Adrenal gland (tissue), 5 donors: ENCODE measurements at regions not wholly inside any gene's neighbourhood (a gene's known extent, or its start where the extent isn't known, plus 50 kb on each side); places are given as distances from the start of the nearest gene placed in this dataset.

Experiments used
- POLR2A ChIP-seq, 2 donors: fragments of 450-650 bp; IDR thresholded peaks; one replicate each; pipeline ENCODE4 v1.6.1; 2017; ENCODE audit warnings: antibody characterized with exemption in 2 of 2, mild to moderate bottlenecking in 2 of 2, moderate library complexity in 1 of 2
- TF ChIP-seq, protein P1 (sequence below), 6 experiments: fragments of 450-650 bp in 4 of 6; fragments of 200-600 bp in 2 of 6; sonication (generic) in 1 of 6; IDR thresholded peaks; 1 replicate in 5 of 6; 2 replicates in 1 of 6; pipeline versions ENCODE4 v1.5.1 to v1.8.0; 2016 to 2021; ENCODE audit warnings: antibody characterized with exemption in 6 of 6, mild to moderate bottlenecking in 2 of 6, moderate library complexity in 1 of 6
- donor health status: DM: no; HTN: no; CAD: no.

DNA sequence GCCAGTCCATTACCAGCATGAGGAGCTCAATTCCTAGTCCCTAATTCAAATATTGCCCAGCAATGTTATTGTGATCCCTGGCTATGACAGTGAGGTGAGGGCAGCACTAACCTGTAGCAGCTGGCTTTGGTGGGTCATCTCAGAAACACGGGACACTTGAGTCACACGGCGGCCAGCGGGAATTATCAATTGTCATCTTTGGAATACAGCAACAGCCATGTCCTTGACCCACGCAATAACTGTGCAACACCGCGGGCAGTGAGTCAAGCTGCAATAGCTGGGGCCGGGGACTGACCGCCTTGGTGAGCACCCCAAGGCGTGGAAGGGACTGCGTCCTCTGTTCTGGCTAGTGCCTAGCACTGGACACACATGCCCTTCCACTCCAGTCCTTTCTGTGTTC lies 62.5 kb upstream of the ALDH1B1 start:
- TF ChIP-seq, protein P1, sequence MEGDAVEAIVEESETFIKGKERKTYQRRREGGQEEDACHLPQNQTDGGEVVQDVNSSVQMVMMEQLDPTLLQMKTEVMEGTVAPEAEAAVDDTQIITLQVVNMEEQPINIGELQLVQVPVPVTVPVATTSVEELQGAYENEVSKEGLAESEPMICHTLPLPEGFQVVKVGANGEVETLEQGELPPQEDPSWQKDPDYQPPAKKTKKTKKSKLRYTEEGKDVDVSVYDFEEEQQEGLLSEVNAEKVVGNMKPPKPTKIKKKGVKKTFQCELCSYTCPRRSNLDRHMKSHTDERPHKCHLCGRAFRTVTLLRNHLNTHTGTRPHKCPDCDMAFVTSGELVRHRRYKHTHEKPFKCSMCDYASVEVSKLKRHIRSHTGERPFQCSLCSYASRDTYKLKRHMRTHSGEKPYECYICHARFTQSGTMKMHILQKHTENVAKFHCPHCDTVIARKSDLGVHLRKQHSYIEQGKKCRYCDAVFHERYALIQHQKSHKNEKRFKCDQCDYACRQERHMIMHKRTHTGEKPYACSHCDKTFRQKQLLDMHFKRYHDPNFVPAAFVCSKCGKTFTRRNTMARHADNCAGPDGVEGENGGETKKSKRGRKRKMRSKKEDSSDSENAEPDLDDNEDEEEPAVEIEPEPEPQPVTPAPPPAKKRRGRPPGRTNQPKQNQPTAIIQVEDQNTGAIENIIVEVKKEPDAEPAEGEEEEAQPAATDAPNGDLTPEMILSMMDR (IDR thresholded peaks at IDR 0.05) = no peak
- no peak for TF ChIP-seq POLR2A (IDR thresholded peaks at IDR 0.05)
